ENCODE measurements at regions not wholly inside any gene's neighbourhood (a gene's known extent, or its start where the extent isn't known, plus 50 kb on each side); places are given as distances from the start of the nearest gene placed in this dataset.

GRCh38 chr10:129187331-129187730, 279.7 kb upstream of the MGMT start:
- intact Hi-C loops (cut with micrococcal nuclease) = loop anchor here (2.0 kb wide), 1 partner anchor 57 kb away; no protein-coding TSS in a partner anchor
- H3K27me3 ChIP-seq (ENCODE audit: insufficient read depth, low read length) = no peaks in the 10 kb centered on the region
- H3K4me3 ChIP-seq (replicated peaks in 1 of 2; ENCODE audit: low read depth in 1 of 2, low read length in 2 of 2) = no peak overlapping the region
- H3K4me2 ChIP-seq (ENCODE audit: low read length) = no peak overlapping the region
- ChIA-PET CTCF (no interaction called here), RAD21 (ENCODE audit: low non-redundant PET in 1 of 2, low total read pairs in 2 of 2, uncharacterized antibody in 2 of 2, unreplicated experiment in 2 of 2) (no interaction called here), POLR2A (no interaction called here)
- H3K4me1 ChIP-seq (ENCODE audit: control insufficient read depth in 1 of 2, insufficient read depth in 2 of 2, low read length in 2 of 2) = no peaks in the 10 kb centered on the region
- no peak overlapping the region for H3K27ac ChIP-seq (ENCODE audit: low read depth, low read length)
- H3K9me2 ChIP-seq (ENCODE audit: insufficient read depth) = no peaks in the 10 kb centered on the region
- peaks cover 5 to 14% of the 10 kb centered on the region in 2 experiments; a peak in 2 of 4 replicates for H3K9me3 ChIP-seq (ENCODE audit: control insufficient read depth in 1 of 2, insufficient read depth in 1 of 2, low read depth in 1 of 2, low read length in 2 of 2)
- ATAC-seq (no peak), DNase-seq (ENCODE audit: low read depth, low spot score) (no peak)
- TF ChIP-seq SP1 (IDR thresholded peaks at IDR 0.05; ENCODE audit: low read depth) = no peak
- no peak for TF ChIP-seq EZH2phosphoT487 (IDR thresholded peaks at IDR 0.05; ENCODE audit: borderline replicate concordance)
- no peak for TF ChIP-seq EGR1 (IDR thresholded peaks at IDR 0.05; ENCODE audit: low read depth)
- TF ChIP-seq ELF1 (IDR thresholded peaks at IDR 0.05; ENCODE audit: borderline replicate concordance, low read depth) = no peak
- TF ChIP-seq YY1 (IDR thresholded peaks at IDR 0.05; ENCODE audit: extremely low read depth, insufficient replicate concordance, low read depth, low read length) = no peak
- no peak for TF ChIP-seq FOSL1 (IDR thresholded peaks at IDR 0.05; ENCODE audit: low read depth)
- no peak for TF ChIP-seq CTCF (IDR thresholded peaks at IDR 0.05 in 2 of 3, conservative IDR thresholded peaks at IDR 0.05 in 1 of 3; ENCODE audit: borderline replicate concordance in 1 of 3, insufficient read depth in 1 of 3, low read depth in 2 of 3, low read length in 2 of 3)
- TF ChIP-seq EZH2 (IDR thresholded peaks at IDR 0.05) = no peak
- TF ChIP-seq, protein P1, sequence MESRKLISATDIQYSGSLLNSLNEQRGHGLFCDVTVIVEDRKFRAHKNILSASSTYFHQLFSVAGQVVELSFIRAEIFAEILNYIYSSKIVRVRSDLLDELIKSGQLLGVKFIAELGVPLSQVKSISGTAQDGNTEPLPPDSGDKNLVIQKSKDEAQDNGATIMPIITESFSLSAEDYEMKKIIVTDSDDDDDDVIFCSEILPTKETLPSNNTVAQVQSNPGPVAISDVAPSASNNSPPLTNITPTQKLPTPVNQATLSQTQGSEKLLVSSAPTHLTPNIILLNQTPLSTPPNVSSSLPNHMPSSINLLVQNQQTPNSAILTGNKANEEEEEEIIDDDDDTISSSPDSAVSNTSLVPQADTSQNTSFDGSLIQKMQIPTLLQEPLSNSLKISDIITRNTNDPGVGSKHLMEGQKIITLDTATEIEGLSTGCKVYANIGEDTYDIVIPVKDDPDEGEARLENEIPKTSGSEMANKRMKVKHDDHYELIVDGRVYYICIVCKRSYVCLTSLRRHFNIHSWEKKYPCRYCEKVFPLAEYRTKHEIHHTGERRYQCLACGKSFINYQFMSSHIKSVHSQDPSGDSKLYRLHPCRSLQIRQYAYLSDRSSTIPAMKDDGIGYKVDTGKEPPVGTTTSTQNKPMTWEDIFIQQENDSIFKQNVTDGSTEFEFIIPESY (IDR thresholded peaks at IDR 0.05; ENCODE audit: extremely low read depth, insufficient replicate concordance, low read length) = no peak
- TF ChIP-seq REST (IDR thresholded peaks at IDR 0.05; ENCODE audit: low read depth) = no peak
- no peak for TF ChIP-seq SRF (IDR thresholded peaks at IDR 0.05; ENCODE audit: low read depth)
- TF ChIP-seq POLR2AphosphoS5 (IDR thresholded peaks at IDR 0.05; ENCODE audit: low read depth, low read length) = no peak
- TF ChIP-seq JUND (IDR thresholded peaks at IDR 0.05) = no peak
- TF ChIP-seq, protein P2, sequence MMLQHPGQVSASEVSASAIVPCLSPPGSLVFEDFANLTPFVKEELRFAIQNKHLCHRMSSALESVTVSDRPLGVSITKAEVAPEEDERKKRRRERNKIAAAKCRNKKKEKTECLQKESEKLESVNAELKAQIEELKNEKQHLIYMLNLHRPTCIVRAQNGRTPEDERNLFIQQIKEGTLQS (IDR thresholded peaks at IDR 0.05) = no peak
- TF ChIP-seq ZFX (IDR thresholded peaks at IDR 0.05) = no peak
- no peak for TF ChIP-seq MAX (IDR thresholded peaks at IDR 0.05)
- no peaks in the 10 kb centered on the region for H3K79me2 ChIP-seq (ENCODE audit: insufficient read depth, low read length)
- no peak overlapping the region for H2AFZ ChIP-seq (ENCODE audit: low read depth, low read length, poor library complexity, severe bottlenecking)
- no peak overlapping the region for H3K9ac ChIP-seq (ENCODE audit: low read length)
- H4K20me1 ChIP-seq (ENCODE audit: insufficient read depth) = no peaks in the 10 kb centered on the region
- no peaks in the 10 kb centered on the region for H3K36me3 ChIP-seq (ENCODE audit: control insufficient read depth in 1 of 2, insufficient read depth in 2 of 2, low read length in 2 of 2)
- no TSS peak for BruUV-seq (replicated peaks)
